OCI-LY1 (cell line): ENCODE measurements at regions not wholly inside any gene's neighbourhood (a gene's known extent, or its start where the extent isn't known, plus 50 kb on each side); places are given as distances from the start of the nearest gene placed in this dataset.

Source experiments
- H2AFZ ChIP-seq: fragments of 200-600 bp; sonication (generic), shearing (Covaris generic); 2 replicates; pipeline ENCODE4 v1.6.0; 2014; ENCODE audit warnings: antibody characterized with exemption, mild to moderate bottlenecking, low read length
- H3F3A ChIP-seq: fragments of 200-600 bp; sonication (generic), shearing (Covaris generic); 2 replicates; pipeline ENCODE4 v1.6.0; 2014; ENCODE audit warnings: mild to moderate bottlenecking, antibody characterized with exemption, low read length, moderate library complexity; ENCODE audit not compliant: insufficient read depth
- H3K27ac ChIP-seq: fragments of 200-600 bp; sonication (generic); 2 replicates; pipeline ENCODE4 v1.5.1; 2014; ENCODE audit warnings: low read length, mixed run types, mild to moderate bottlenecking, low read depth; ENCODE audit not compliant: poor library complexity, severe bottlenecking
- H3K27me3 ChIP-seq: fragments of 200-600 bp; sonication (generic); 2 replicates; pipeline ENCODE4 v1.6.0; 2014; ENCODE audit warnings: antibody characterized with exemption, mild to moderate bottlenecking, low read length, moderate library complexity; ENCODE audit not compliant: insufficient read depth
- H3K36me3 ChIP-seq: fragments of 200-600 bp; sonication (generic); 2 replicates; pipeline ENCODE4 v1.6.1; 2014; ENCODE audit warnings: mild to moderate bottlenecking, antibody characterized with exemption, low read length, moderate library complexity, mixed read lengths; ENCODE audit not compliant: insufficient read depth
- H3K4me1 ChIP-seq: fragments of 200-600 bp; sonication (generic); 2 replicates; pipeline ENCODE4 v1.5.1; 2014; ENCODE audit warnings: mild to moderate bottlenecking, low read length, moderate library complexity; ENCODE audit not compliant: insufficient read depth, severe bottlenecking
- H3K4me2 ChIP-seq: fragments of 200-600 bp; sonication (generic), shearing (Covaris generic); 2 replicates; pipeline ENCODE4 v1.6.1; 2014; ENCODE audit warnings: low read length
- H3K4me3 ChIP-seq: fragments of 200-600 bp; sonication (generic); 2 replicates; pipeline ENCODE4 v1.5.1; 2014; ENCODE audit warnings: low read length, low read depth, mild to moderate bottlenecking, mixed read lengths; ENCODE audit not compliant: poor library complexity, severe bottlenecking
- H3K79me2 ChIP-seq: fragments of 200-600 bp; shearing (Covaris generic); 2 replicates; pipeline ENCODE4 v1.6.1; 2016; ENCODE audit warnings: mixed run types, low read length, mixed read lengths; ENCODE audit not compliant: insufficient read depth
- H3K9ac ChIP-seq: fragments of 200-600 bp; sonication (generic), shearing (Covaris generic); 2 replicates; pipeline ENCODE4 v1.6.1; 2014; ENCODE audit warnings: mild to moderate bottlenecking, low read length, mixed read lengths
- H3K9me2 ChIP-seq: fragments of 200-600 bp; sonication (generic), shearing (Covaris generic); 2 replicates; pipeline ENCODE4 v1.6.1; 2014; ENCODE audit warnings: low read depth, mild to moderate bottlenecking, low read length, mixed read lengths
- H3K9me3 ChIP-seq: fragments of 200-600 bp; shearing (Covaris generic); 2 replicates; pipeline ENCODE4 v1.6.1; 2014; ENCODE audit warnings: low read length, mixed read lengths
- H4K20me1 ChIP-seq: fragments of 200-600 bp; sonication (generic), shearing (Covaris generic); 2 replicates; pipeline ENCODE4 v1.6.0; 2016; ENCODE audit warnings: mild to moderate bottlenecking, low read length; ENCODE audit not compliant: insufficient read depth
- EZH2 ChIP-seq: fragments of 200-600 bp; sonication (generic), shearing (Covaris generic); IDR thresholded peaks from 2 replicates; pipeline ENCODE4 v1.8.0; 2017; ENCODE audit warnings: borderline replicate concordance, mixed run types, mild to moderate bottlenecking, antibody characterized with exemption, low read length, moderate library complexity, mixed read lengths
- TF ChIP-seq, protein P1 (sequence below): fragments of 200-600 bp; sonication (generic), shearing (Covaris generic); IDR thresholded peaks from 2 replicates; pipeline ENCODE4 v1.5.1; 2017; ENCODE audit warnings: mild to moderate bottlenecking, antibody characterized with exemption, low read length, moderate library complexity, mixed read lengths

DNA sequence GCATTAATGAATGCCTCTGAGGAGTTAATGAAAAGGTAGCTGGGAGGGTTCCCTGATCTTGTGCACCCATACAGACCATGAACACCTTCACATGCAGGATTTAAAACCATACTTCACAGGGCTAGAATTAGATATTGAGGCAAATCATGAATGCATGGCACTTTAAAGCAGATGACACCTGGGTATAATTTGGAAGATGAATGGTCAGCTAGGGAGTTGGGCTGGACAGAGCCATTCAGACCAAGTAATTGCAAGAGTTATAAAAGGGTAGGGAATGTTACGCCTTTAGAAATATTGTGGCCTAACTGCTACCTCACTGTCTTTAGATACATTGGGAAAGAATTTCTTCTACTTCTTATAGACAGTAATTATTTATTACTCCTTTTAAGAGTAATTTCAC, 89.1 kb upstream of the ZNF827 start:
- no peak overlapping the region for H3K4me2 ChIP-seq
- no peak overlapping the region for H2AFZ ChIP-seq
- no peaks in the 10 kb centered on the region for H4K20me1 ChIP-seq
- H3K4me1 ChIP-seq, result peaks cover 28% of the 10 kb centered on the region
- no peak overlapping the region for H3K4me3 ChIP-seq
- no peak overlapping the region for H3K9ac ChIP-seq
- no peaks in the 10 kb centered on the region for H3K36me3 ChIP-seq
- H3K9me3 ChIP-seq, result no peaks in the 10 kb centered on the region
- H3K27ac ChIP-seq, result no peak overlapping the region
- no peaks in the 10 kb centered on the region for H3F3A ChIP-seq
- H3K27me3 ChIP-seq, result no peaks in the 10 kb centered on the region
- TF ChIP-seq, protein P1, sequence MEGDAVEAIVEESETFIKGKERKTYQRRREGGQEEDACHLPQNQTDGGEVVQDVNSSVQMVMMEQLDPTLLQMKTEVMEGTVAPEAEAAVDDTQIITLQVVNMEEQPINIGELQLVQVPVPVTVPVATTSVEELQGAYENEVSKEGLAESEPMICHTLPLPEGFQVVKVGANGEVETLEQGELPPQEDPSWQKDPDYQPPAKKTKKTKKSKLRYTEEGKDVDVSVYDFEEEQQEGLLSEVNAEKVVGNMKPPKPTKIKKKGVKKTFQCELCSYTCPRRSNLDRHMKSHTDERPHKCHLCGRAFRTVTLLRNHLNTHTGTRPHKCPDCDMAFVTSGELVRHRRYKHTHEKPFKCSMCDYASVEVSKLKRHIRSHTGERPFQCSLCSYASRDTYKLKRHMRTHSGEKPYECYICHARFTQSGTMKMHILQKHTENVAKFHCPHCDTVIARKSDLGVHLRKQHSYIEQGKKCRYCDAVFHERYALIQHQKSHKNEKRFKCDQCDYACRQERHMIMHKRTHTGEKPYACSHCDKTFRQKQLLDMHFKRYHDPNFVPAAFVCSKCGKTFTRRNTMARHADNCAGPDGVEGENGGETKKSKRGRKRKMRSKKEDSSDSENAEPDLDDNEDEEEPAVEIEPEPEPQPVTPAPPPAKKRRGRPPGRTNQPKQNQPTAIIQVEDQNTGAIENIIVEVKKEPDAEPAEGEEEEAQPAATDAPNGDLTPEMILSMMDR, result no peak
- TF ChIP-seq EZH2, result no peak
- no peaks in the 10 kb centered on the region for H3K9me2 ChIP-seq
- no peaks in the 10 kb centered on the region for H3K79me2 ChIP-seq

DNA sequence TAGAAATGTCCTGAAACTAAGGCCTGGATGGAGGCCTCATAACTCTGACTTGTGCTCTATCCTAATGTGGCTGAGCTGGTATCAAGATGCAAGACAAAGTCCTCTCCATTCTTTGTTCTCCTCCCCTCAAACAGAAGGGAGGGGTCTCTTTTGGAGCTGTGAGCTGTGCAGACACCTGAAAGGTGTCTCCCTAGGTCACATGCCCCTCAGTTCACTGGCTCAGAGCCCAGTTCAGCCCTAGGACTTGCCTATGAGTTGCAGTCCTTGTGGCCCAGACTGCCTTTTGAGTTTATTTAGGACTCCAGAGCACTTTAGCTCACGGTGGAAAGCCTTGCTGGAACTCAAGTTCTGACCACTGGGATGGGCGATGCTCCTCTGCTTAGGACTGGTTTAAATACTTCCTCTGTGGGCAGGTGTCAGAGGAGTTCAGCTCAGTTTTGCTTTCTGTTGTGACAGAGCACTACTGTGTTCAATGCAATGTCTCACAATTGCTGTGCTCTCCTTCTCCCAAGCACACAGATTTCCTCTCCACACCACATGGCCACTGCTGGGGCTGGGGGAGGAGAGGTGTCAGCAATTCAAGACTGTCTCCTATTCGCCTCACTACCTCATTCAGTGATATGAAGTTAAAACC, 84.8 kb upstream of the ZNF827 start:
- Histone ChIP-seq H3K27me3 (no peaks in the 10 kb centered on the region), H3K9ac (no peak overlapping the region), H3K4me3 (no peak overlapping the region), H3F3A (no peaks in the 10 kb centered on the region), H3K36me3 (no peaks in the 10 kb centered on the region), H3K9me2 (no peaks in the 10 kb centered on the region), H3K9me3 (no peaks in the 10 kb centered on the region), H2AFZ (no peak overlapping the region), H3K79me2 (no peaks in the 10 kb centered on the region), H3K4me2 (no peak overlapping the region), H3K4me1 (no peaks in the 10 kb centered on the region), H4K20me1 (no peaks in the 10 kb centered on the region), H3K27ac (no peak overlapping the region)
- TF ChIP-seq EZH2, result no peak
- TF ChIP-seq, protein P1, result no peak

DNA sequence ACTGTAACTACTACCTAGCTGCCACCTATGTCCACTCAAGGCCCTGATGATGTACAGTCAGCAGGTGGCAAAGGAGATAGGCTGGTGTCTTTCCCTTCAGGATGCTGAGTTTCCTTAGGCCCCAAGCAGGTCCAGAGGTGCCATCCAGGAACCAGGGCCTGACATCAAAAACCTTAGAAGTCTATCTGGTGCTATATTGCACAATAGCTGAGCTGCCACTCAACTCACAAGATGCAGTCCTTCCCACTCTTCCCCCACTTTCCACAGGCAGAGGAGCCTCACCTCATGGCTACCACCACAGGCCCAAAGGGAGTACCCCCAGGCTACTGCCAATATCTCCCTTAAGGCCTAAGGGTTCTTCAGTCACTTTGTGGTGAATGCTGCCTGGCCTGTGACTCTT, 83.9 kb upstream of the ZNF827 start:
- H3K4me2 ChIP-seq, result no peak overlapping the region
- H3K9me2 ChIP-seq, result no peaks in the 10 kb centered on the region
- no peak overlapping the region for H3K4me3 ChIP-seq
- H2AFZ ChIP-seq, result no peak overlapping the region
- H4K20me1 ChIP-seq, result no peaks in the 10 kb centered on the region
- H3K9ac ChIP-seq, result no peak overlapping the region
- no peaks in the 10 kb centered on the region for H3K9me3 ChIP-seq
- H3K27ac ChIP-seq, result no peak overlapping the region
- TF ChIP-seq EZH2, result no peak
- TF ChIP-seq, protein P1, result no peak
- H3K36me3 ChIP-seq, result no peaks in the 10 kb centered on the region
- H3K27me3 ChIP-seq, result no peaks in the 10 kb centered on the region
- H3K4me1 ChIP-seq, result no peaks in the 10 kb centered on the region
- H3K79me2 ChIP-seq, result no peaks in the 10 kb centered on the region
- H3F3A ChIP-seq, result no peaks in the 10 kb centered on the region
